ENCODE measurements at regions not wholly inside any gene's neighbourhood (a gene's known extent, or its start where the extent isn't known, plus 50 kb on each side); places are given as distances from the start of the nearest gene placed in this dataset.
"Not testable (repeated sequence)": the region's sequence is repeated elsewhere in the genome, so short reads cannot be mapped to it uniquely, and the experiment has no call there.

DNA sequence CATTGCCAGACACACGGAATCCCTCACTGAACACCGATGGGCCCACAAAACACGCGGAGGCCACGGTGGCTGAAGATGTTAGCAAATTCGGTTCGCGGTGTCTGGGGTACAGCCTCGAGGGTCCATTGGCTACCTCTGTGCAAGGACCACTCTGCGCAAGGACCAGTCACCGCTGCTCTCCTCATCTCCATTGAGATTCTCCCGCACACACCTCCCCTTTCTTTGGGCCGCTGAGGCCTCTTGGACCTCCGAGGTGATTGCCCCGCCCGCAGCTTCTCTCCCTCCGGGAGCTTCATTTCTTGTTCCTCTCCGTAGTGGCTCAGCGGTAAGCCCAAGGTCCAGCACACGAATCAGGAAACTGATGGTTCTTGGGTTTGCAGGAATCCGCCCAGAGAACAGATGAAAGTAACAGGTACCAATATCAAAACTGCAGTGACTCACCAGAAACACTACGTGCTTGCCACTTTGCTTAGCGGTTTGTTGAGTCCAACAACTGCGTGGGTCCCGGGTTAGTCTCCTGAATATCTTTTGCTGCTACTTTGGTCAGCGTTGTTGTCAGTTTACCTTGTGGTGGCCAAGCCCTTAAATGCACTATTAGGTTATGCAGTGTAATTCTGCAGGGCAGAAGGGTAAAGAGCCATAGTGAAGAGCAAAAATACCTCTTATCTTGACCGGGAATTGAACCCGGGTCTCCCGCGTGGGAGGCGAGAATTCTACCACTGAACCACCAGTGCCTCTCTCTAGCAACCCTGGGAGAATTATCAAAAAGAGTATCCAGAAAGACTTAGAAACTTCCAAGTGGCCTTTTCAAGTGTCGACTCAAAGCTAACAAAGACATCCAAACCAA lies 126.8 kb downstream of the PPIAL4A start:
- not testable (repeated sequence) for TF ChIP-seq CTCF, POLR2A (IDR thresholded peaks at IDR 0.05)
